ENCODE measurements at regions not wholly inside any gene's neighbourhood (a gene's known extent, or its start where the extent isn't known, plus 50 kb on each side); places are given as distances from the start of the nearest gene placed in this dataset.

GRCh38 chr4:12178614-12179610 lies 750.2 kb upstream of the HS3ST1 start:
- Histone ChIP-seq H3K9ac (ENCODE audit: low read length) (no peak overlapping the region), H3K4me3 (ENCODE audit: low read length) (no peak overlapping the region), H3K4me1 (ENCODE audit: control insufficient read depth, low read depth, low read length) (no peaks in the 10 kb centered on the region), H3K27ac (ENCODE audit: low read length) (no peak overlapping the region), H3K27me3 (ENCODE audit: control insufficient read depth, insufficient read depth, low read length) (no peaks in the 10 kb centered on the region), H3K36me3 (ENCODE audit: control insufficient read depth, low read depth, low read length) (no peaks in the 10 kb centered on the region), H3K9me3 (ENCODE audit: control insufficient read depth, low read depth, low read length) (no peaks in the 10 kb centered on the region)

- Histone ChIP-seq H3K27ac (ENCODE audit: low read length) (no peak overlapping the region), H3K27me3 (ENCODE audit: control insufficient read depth, insufficient read depth, low read length) (no peaks in the 10 kb centered on the region), H3K9ac (ENCODE audit: low read length) (no peak overlapping the region), H3K4me1 (ENCODE audit: control insufficient read depth, low read depth, low read length) (no peaks in the 10 kb centered on the region), H3K4me3 (ENCODE audit: low read length) (no peak overlapping the region), H3K9me3 (ENCODE audit: control insufficient read depth, low read depth, low read length) (no peaks in the 10 kb centered on the region), H3K36me3 (ENCODE audit: control insufficient read depth, low read depth, low read length) (no peaks in the 10 kb centered on the region)
Measured at GRCh38 chr4:12177416-12177815, 748.7 kb upstream of the HS3ST1 start.

- Histone ChIP-seq H3K27me3 (ENCODE audit: control insufficient read depth, insufficient read depth, low read length) (no peaks in the 10 kb centered on the region), H3K27ac (ENCODE audit: low read length) (no peak overlapping the region), H3K36me3 (ENCODE audit: control insufficient read depth, low read depth, low read length) (no peaks in the 10 kb centered on the region), H3K9ac (ENCODE audit: low read length) (no peak overlapping the region), H3K9me3 (ENCODE audit: control insufficient read depth, low read depth, low read length) (no peaks in the 10 kb centered on the region), H3K4me3 (ENCODE audit: low read length) (no peak overlapping the region), H3K4me1 (ENCODE audit: control insufficient read depth, low read depth, low read length) (peaks cover 6% of the 10 kb centered on the region)
Measured at GRCh38 chr4:12173496-12173895, 744.8 kb upstream of the HS3ST1 start.

GRCh38 chr4:12172198-12172973 lies 743.7 kb upstream of the HS3ST1 start:
- Histone ChIP-seq H3K36me3 (ENCODE audit: control insufficient read depth, low read depth, low read length) (no peaks in the 10 kb centered on the region), H3K27ac (ENCODE audit: low read length) (no peak overlapping the region), H3K9ac (ENCODE audit: low read length) (no peak overlapping the region), H3K9me3 (ENCODE audit: control insufficient read depth, low read depth, low read length) (no peaks in the 10 kb centered on the region), H3K4me1 (ENCODE audit: control insufficient read depth, low read depth, low read length) (peaks cover 6% of the 10 kb centered on the region), H3K27me3 (ENCODE audit: control insufficient read depth, insufficient read depth, low read length) (no peaks in the 10 kb centered on the region), H3K4me3 (ENCODE audit: low read length) (no peak overlapping the region)

- no peak overlapping the region for H3K4me3 ChIP-seq (ENCODE audit: low read length)
- H3K9ac ChIP-seq (ENCODE audit: low read length), result no peak overlapping the region
- H3K27me3 ChIP-seq (ENCODE audit: control insufficient read depth, insufficient read depth, low read length), result no peaks in the 10 kb centered on the region
- H3K36me3 ChIP-seq (ENCODE audit: control insufficient read depth, low read depth, low read length), result no peaks in the 10 kb centered on the region
- H3K27ac ChIP-seq (ENCODE audit: low read length), result no peak overlapping the region
- no peaks in the 10 kb centered on the region for H3K9me3 ChIP-seq (ENCODE audit: control insufficient read depth, low read depth, low read length)
- H3K4me1 ChIP-seq (ENCODE audit: control insufficient read depth, low read depth, low read length), result peaks cover 6% of the 10 kb centered on the region
Measured at GRCh38 chr4:12170308-12170707, 741.6 kb upstream of the HS3ST1 start.

GRCh38 chr4:12165616-12166015 lies 736.9 kb upstream of the HS3ST1 start:
- Histone ChIP-seq H3K4me3 (ENCODE audit: low read length) (no peak overlapping the region), H3K9me3 (ENCODE audit: control insufficient read depth, low read depth, low read length) (no peaks in the 10 kb centered on the region), H3K9ac (ENCODE audit: low read length) (no peak overlapping the region), H3K27ac (ENCODE audit: low read length) (no peak overlapping the region), H3K27me3 (ENCODE audit: control insufficient read depth, insufficient read depth, low read length) (no peaks in the 10 kb centered on the region), H3K4me1 (ENCODE audit: control insufficient read depth, low read depth, low read length) (peaks cover under 1% of the 10 kb centered on the region), H3K36me3 (ENCODE audit: control insufficient read depth, low read depth, low read length) (no peaks in the 10 kb centered on the region)

GRCh38 chr4:12146339-12146738 lies 717.6 kb upstream of the HS3ST1 start:
- H3K9me3 ChIP-seq (ENCODE audit: control insufficient read depth, low read depth, low read length), result no peaks in the 10 kb centered on the region
- no peak overlapping the region for H3K9ac ChIP-seq (ENCODE audit: low read length)
- H3K4me3 ChIP-seq (ENCODE audit: low read length), result no peak overlapping the region
- peaks cover 4% of the 10 kb centered on the region for H3K4me1 ChIP-seq (ENCODE audit: control insufficient read depth, low read depth, low read length)
- H3K36me3 ChIP-seq (ENCODE audit: control insufficient read depth, low read depth, low read length), result no peaks in the 10 kb centered on the region
- H3K27me3 ChIP-seq (ENCODE audit: control insufficient read depth, insufficient read depth, low read length), result no peaks in the 10 kb centered on the region
- H3K27ac ChIP-seq (ENCODE audit: low read length), result no peak overlapping the region

- no peak overlapping the region for H3K27ac ChIP-seq (ENCODE audit: low read length)
- no peak overlapping the region for H3K9ac ChIP-seq (ENCODE audit: low read length)
- no peaks in the 10 kb centered on the region for H3K36me3 ChIP-seq (ENCODE audit: control insufficient read depth, low read depth, low read length)
- H3K4me1 ChIP-seq (ENCODE audit: control insufficient read depth, low read depth, low read length), result peaks cover 4% of the 10 kb centered on the region
- H3K9me3 ChIP-seq (ENCODE audit: control insufficient read depth, low read depth, low read length), result no peaks in the 10 kb centered on the region
- H3K4me3 ChIP-seq (ENCODE audit: low read length), result no peak overlapping the region
- H3K27me3 ChIP-seq (ENCODE audit: control insufficient read depth, insufficient read depth, low read length), result no peaks in the 10 kb centered on the region
Measured at GRCh38 chr4:12145768-12146167, 717.1 kb upstream of the HS3ST1 start.

GRCh38 chr4:12145106-12145505 lies 716.4 kb upstream of the HS3ST1 start:
- no peaks in the 10 kb centered on the region for H3K36me3 ChIP-seq (ENCODE audit: control insufficient read depth, low read depth, low read length)
- no peaks in the 10 kb centered on the region for H3K27me3 ChIP-seq (ENCODE audit: control insufficient read depth, insufficient read depth, low read length)
- peaks cover 4% of the 10 kb centered on the region for H3K4me1 ChIP-seq (ENCODE audit: control insufficient read depth, low read depth, low read length)
- H3K9ac ChIP-seq (ENCODE audit: low read length), result no peak overlapping the region
- no peak overlapping the region for H3K4me3 ChIP-seq (ENCODE audit: low read length)
- H3K9me3 ChIP-seq (ENCODE audit: control insufficient read depth, low read depth, low read length), result no peaks in the 10 kb centered on the region
- no peak overlapping the region for H3K27ac ChIP-seq (ENCODE audit: low read length)

- Histone ChIP-seq H3K9me3 (ENCODE audit: control insufficient read depth, low read depth, low read length) (no peaks in the 10 kb centered on the region), H3K9ac (ENCODE audit: low read length) (no peak overlapping the region), H3K27ac (ENCODE audit: low read length) (no peak overlapping the region), H3K4me3 (ENCODE audit: low read length) (no peak overlapping the region), H3K27me3 (ENCODE audit: control insufficient read depth, insufficient read depth, low read length) (no peaks in the 10 kb centered on the region), H3K4me1 (ENCODE audit: control insufficient read depth, low read depth, low read length) (peaks cover 4% of the 10 kb centered on the region), H3K36me3 (ENCODE audit: control insufficient read depth, low read depth, low read length) (no peaks in the 10 kb centered on the region)
Measured at GRCh38 chr4:12144051-12144450, 715.4 kb upstream of the HS3ST1 start.

- Histone ChIP-seq H3K9ac (ENCODE audit: low read length) (no peak overlapping the region), H3K4me1 (ENCODE audit: control insufficient read depth, low read depth, low read length) (no peaks in the 10 kb centered on the region), H3K27ac (ENCODE audit: low read length) (no peak overlapping the region), H3K27me3 (ENCODE audit: control insufficient read depth, insufficient read depth, low read length) (no peaks in the 10 kb centered on the region), H3K4me3 (ENCODE audit: low read length) (no peak overlapping the region), H3K36me3 (ENCODE audit: control insufficient read depth, low read depth, low read length) (no peaks in the 10 kb centered on the region), H3K9me3 (ENCODE audit: control insufficient read depth, low read depth, low read length) (no peaks in the 10 kb centered on the region)
Measured at GRCh38 chr4:12140864-12141263, 712.2 kb upstream of the HS3ST1 start.

Data from iPS-18a (cell line).